Glomerular endothelial cell (primary cell): ENCODE measurements at regions not wholly inside any gene's neighbourhood (a gene's known extent, or its start where the extent isn't known, plus 50 kb on each side); places are given as distances from the start of the nearest gene placed in this dataset.

ENCODE experiments used
- DNase-seq: peaks from one replicate; pipeline ENCODE4 v3.0.0-alpha.2; 2011; ENCODE audit warnings: low read depth, low spot score; ENCODE audit errors: extremely low read depth

DNA sequence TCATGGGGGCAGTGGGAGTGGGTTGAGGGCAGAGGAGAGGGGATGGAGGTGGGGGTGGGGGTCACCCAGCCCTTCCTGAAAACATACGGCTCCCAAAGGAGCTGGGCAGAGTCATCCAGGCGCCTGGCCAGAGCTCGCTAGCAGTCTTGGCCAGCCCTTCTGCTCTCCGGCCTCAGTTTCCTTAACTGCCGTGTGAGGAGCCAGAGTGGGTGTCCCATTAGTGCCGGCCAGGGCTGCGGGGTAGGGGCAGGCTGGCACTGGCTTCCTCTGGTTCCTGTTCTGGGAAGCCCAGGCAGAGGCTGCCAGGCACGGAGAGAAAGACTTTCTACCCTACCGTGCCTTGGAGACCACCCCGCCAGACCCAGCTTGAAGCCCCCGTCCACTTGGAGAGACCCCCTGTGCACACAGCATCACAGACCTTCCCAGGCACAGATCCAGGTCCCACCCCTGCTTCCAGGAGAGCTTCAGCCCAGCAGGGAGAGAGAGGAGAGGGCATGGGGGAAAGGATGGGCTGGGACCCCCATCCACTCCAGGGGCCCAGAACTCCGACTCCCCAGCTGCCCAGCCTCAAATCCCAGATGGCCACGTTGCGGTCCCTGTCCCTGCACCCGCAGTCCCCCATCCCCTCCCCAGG lies 93.3 kb downstream of the RFLNA start:
- no peak for DNase-seq

DNA sequence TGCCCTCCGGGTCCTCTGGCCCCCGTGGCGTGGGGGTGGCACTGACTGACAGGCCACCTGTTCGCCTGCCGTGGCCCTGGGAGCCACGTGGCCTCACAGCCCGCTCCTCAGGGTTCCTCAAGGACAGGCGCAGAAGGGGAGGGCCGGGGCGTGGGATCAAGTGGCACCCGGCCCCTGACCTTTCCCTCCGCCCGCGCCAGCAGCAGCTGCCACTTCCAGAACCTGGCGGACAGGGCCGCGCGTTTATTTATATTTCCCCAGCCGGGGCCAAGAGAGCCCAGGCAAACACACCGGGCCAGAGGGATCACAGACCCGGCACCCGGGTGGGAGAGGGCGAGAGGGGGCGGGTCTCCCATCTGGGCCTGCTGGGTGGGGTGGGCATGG lies 92.6 kb downstream of the RFLNA start:
- DNase-seq, result no peak

DNA sequence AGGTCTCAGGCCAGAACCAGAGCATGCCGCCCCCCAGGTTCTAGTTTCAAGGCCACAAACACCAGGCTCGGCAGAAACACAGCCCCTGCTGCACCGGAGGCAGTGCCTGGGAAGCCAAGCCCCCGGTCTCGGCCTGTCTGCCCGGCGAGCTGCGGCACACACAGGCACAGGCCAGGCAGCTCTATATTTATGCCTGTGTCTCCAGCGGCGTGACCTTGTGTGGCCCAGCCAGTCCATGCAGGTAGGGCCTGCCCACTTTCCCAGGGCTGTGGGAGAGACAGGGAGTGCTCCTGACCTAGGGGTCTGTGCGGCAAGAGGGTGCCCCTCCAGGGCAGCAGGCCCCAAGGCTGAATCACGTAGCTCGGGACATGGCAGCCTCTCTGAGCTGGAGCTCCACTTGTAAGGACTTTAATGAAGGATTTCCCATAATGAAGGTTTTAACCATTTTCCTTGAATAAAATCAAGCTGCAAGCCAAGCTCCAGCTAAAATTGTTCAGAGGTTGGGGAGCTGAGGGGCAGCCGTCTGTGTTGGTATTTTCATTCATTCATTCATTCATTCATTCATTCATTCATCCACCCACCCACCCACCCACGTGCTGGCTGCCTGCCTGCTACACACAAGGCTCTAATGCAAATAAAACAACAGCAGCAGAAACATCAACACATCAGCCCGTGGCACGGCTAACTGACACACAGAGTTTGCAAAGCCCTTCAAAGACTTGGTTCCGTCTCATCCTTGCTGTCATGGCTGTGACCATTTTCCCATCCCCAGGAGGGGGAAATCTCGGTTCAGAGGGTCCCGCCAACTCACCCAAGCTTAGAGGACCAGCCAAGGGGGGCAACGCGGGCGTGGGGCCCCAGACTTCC lies 92.0 kb downstream of the RFLNA start:
- no peak for DNase-seq

DNA sequence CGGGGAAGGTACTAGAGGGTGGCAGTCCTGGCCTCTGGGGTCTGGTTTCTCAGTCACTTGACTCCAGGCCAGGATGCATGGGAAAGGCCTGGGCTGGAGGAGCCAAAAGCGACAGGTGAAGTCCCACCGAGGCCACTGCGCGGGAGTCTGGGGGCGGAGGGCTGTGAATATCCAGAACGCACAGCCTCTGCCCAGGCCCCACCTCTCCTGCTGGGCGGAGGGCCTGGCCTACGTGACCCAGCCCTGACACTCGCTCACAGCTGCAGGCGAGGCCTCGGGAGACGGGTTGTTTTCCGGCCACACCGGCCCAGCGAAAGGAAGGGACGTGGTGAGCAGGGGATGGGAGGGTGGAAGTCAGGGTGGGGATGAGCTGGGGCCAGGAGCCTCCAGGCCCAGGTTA lies 91.2 kb downstream of the RFLNA start:
- DNase-seq, result no peak

DNA sequence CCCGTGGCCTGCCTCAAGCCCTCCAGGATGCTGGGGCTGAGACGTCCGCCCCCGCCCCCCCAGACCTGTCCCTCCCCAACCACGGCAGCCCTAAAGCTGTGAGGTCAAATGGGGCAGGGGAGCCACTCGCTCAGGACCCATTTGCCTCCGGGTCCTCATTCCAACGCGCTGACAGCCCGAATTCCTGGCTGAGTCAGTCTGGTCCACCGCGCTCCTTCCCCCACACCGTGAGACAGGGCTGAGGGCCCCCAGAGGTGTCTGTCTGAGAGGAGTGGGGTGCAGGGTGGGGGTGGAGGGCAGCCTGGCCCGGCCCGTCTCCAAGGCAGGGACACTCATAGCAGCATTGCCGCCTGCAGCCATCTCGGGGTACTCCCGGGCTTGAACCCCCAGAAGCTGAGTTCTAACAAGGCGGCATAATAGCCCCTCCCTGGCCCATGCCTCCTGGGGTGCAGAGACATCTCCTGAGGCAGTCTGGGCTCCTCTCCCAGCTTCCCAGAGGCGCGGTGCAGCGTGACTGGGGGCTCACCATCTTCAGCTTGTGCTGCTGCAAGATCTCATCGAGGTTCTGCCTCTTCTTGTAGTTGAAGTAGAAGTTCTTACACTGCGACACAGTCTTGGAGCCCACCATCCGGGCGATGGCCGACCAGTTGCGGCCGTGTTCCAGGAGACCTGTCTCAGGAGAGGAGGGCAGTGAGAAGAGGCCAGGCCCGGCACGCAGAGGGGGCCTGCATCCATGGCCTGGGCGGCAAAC lies 90.5 kb downstream of the RFLNA start:
- no peak for DNase-seq

GRCh38 chr12:124384299-124384894 lies 89.5 kb downstream of the RFLNA start:
- DNase-seq, result no peak

DNA sequence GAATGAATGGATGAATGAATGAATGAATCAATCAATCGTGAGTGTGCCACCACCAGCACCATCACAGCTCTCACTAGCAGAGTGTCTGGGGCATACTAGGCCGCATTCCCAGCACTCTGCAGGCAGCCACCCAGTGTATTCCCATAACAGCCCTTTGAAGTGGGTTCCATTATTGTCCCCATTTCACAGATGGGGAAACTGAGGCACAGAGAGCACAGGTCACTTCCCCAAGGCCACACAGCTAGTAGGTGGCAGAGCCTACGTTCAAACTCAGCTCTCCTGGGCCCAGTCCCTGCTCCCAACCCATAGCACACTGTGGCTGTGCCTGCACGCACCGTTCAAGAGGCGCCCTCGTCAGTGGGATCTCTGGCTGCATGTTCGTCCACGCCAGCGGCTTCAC lies 88.1 kb downstream of the RFLNA start:
- no peak for DNase-seq

- no peak for DNase-seq
Measured at GRCh38 chr12:124381456-124382296, 86.8 kb downstream of the RFLNA start.

DNA sequence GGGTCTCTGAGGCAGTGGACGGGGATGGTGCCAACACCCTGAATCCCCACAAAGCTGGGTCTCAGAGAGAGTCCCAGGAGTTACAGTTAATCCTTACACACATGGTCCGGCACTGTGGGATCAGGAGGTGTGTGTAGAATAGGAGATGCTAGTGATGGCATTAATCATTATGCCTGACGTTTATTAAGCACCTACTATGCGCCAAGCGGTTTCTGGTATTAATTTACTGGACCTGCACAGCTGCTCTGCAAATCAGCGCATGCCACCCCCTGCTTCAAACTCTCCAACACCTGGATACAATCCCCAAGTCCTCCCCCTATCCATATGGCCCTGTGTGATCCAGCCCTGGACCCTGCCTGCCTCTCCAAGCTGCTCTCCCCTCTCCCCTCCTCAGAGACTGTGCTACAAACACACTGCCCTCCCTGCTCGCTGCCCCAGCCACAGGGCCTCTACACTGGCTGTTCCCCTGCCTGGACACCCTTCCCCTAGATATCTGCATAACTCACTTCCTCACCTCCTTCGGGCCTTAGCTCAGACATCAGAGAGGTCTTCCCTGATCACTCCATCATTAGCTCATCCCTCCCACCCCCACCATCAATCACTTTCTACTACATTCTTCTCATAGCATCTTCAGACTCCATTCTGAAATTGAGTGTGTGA lies 86.0 kb downstream of the RFLNA start:
- DNase-seq, result no peak

GRCh38 chr12:124379938-124380754 lies 85.3 kb downstream of the RFLNA start:
- peak; percentile 70 for DNase-seq

DNA sequence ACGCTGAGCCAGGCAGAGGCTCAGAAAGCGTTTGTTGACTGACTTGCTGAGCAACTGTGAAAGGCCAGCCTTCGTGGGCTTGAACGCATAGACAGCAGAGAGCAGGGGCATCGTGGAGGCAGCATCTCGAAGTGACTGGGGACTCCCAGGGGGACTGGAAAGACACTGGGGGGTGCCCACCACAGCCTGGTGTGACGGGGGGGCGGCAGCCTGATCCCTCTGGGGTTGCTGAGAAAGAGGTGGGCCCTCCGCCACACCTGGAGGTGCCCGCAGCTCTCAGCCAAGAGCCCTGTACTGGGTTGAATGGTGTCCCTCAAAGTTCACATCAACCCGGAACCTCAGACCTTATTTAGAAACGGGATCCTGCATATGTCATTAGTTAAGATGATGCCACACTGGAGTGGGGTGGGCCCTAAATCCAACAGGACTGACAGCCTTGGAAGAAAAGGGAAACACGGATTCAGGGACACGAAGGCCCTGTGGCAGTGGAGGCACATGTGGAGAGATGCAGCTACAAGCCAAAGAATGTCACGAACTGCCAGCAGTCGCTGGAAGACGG lies 84.6 kb downstream of the RFLNA start:
- no peak for DNase-seq

DNA sequence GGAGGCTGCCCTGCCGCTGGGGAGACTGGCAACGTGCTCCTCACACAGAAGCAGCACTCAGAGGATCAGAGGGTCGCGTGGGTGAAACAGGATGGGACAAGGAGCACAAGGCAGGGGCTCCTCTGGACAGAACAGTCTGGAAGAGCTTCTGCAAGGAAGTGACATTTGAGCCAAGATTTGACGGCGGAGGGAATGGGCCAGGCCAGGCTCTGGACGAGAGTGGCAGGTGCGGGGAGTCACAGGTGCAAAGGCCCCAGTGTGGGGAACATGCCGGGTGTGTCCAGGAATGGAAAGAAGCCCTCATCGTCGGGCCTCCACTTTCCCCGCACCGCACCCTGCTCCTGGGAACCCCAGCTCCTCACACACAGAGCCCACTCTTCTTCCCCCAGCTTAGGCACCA lies 84.0 kb downstream of the RFLNA start:
- no peak for DNase-seq

DNA sequence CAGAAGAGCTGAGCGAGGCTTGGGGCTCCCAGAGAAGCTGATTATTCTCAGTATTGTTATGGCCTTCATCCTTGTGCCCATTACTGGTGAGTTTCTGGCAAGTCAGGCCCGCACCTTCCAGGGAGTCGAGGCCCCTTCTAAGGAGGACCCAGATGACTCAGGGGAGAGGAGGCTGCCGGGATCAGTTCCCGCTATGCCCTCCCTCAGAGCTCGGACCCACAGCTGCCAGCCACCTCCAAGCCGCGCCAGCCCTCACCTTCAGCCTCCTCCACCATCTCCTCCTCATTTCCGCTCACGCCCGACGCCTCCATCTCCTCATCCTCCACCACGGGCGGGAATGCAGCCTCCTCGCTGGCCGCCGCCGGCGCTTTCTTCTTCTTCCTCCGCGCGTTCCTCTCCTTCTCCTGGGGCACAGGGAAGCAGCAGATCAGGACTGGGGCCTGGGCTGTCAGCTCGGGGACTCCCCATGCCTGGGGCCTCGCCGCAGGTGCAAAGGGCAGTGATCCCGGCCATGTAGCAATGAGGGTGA lies 83.2 kb downstream of the RFLNA start:
- no peak for DNase-seq

- DNase-seq, result no peak
Measured at GRCh38 chr12:124376435-124376834, 81.5 kb downstream of the RFLNA start.

DNA sequence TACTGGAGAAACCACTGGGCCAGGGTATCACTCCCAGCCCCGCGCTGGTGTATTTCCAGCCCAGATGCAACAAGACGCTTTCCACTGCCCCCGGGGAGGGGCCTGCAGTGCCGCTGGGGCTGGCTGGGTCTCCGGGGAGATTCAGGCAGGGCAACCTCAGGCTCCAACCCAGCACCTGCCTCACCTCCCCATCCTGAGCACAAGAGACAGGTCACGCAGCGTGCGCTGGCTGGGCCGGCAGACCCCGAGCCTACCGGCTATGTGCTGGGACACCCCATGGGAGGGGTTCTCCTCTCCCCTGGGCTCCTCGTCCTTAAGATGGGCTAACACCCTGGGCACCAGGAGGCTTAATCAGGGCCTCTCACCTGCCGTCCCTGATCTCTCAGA lies 80.9 kb downstream of the RFLNA start:
- DNase-seq, result no peak

DNA sequence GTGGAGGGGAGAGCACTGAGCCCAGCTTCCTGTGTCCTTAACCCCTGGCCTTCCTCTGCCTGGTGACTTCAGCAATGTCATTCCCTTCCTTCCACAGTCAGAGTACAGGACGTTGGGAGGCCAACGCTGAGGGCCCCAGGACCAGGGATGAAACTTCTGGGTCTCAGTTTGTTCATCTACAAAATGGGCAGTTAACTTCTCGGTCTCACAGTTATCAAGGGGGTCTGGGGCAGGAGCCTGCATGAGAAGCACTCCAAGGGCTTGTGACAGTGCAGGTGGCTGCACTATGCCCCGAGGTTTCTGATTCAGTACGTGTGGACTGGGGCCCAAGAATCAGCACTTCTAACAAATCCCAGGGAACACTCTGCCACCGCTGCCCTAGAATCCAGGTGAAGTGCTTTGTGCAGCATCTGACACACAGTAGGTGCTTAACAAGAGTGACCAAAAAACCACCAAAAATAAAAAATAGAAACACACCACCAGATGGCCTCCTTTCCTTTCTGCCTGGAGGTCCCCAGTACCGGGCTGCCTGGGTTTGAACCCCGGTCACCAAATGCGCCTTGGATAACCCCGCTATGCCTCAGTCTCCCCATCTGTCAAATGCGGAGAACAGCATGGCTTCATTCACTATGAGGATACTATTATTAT lies 80.4 kb downstream of the RFLNA start:
- DNase-seq, result no peak

DNA sequence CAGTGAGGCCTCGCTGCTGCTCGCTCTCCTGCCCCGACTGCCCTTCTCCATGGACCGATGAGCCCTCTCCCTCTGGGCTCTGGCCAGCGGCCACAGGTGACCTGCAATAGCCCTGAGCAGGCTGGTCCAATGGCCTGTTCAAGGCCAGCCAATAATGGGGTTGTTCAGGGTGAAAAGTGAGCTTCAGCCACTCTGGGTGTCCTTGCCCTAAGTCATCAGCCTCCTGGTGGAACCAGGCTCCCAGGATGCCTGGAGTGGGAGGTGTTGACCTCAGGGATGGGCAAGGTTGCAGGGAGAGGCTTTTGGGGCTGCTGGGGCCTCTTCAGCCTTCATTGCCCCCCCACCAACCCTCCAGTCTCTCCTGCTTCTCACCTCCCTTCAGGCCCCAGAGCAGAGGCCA lies 79.7 kb downstream of the RFLNA start:
- no peak for DNase-seq

- DNase-seq, result no peak
Measured at GRCh38 chr12:124374147-124374546, 79.3 kb downstream of the RFLNA start.
